Right lobe of liver (tissue), 6 donors: ENCODE measurements at regions not wholly inside any gene's neighbourhood (a gene's known extent, or its start where the extent isn't known, plus 50 kb on each side); places are given as distances from the start of the nearest gene placed in this dataset.

Experiments used
- ATAC-seq, 4 donors: fragments of 200-7000 bp; cut with Tn5 transposase; one replicate each; pipeline ENCODE4 v1.9.1; 2020; ENCODE audit warnings: mild to moderate bottlenecking in 4 of 4, moderate library complexity in 4 of 4
- DNase-seq, 3 donors: peaks; one replicate each; pipeline ENCODE4 v3.0.0-alpha.2; 2020
- H3K27ac ChIP-seq, 3 donors: fragments of 200-600 bp; one replicate each; pipeline ENCODE4 v1.8.0; 2022
- H3K27me3 ChIP-seq, 2 donors: fragments of 200-600 bp; one replicate each; pipeline ENCODE4 v1.8.0; 2022
- H3K36me3 ChIP-seq, 4 donors: fragments of 200-600 bp; sonication (generic) in 1 of 4; one replicate each; pipeline versions ENCODE4 v1.5.1 to v1.8.0; 2017 to 2022; ENCODE audit warnings: control low read depth in 1 of 4
- H3K4me1 ChIP-seq, 4 donors: fragments of 200-600 bp; sonication (generic) in 1 of 4; one replicate each; pipeline versions ENCODE4 v1.5.1 to v1.8.0; 2017 to 2022; ENCODE audit warnings: control low read depth in 1 of 4
- H3K4me3 ChIP-seq, 3 donors: fragments of 200-600 bp; one replicate each; pipeline ENCODE4 v1.8.0; 2022
- H3K9me3 ChIP-seq, 4 donors: fragments of 200-600 bp; sonication (generic) in 1 of 4; one replicate each; pipeline versions ENCODE4 v1.5.1 to v1.8.0; 2017 to 2022; ENCODE audit warnings: control low read depth in 1 of 4
- CTCF ChIP-seq, 4 donors: fragments of 200-600 bp in 3 of 4; fragments of 450-650 bp in 1 of 4; IDR thresholded peaks; one replicate each; pipeline versions ENCODE4 v1.5.1 to v1.8.0; 2016 to 2022; ENCODE audit warnings: antibody characterized with exemption in 4 of 4, mild to moderate bottlenecking in 2 of 4
- POLR2A ChIP-seq: fragments of 450-650 bp; IDR thresholded peaks from one replicate; pipeline ENCODE4 v1.6.1; 2017; ENCODE audit warnings: antibody characterized with exemption, mild to moderate bottlenecking
- WGBS: methylation state at CpG from one replicate; pipeline ENCODE4 v1.1.6; 2018; ENCODE audit warnings: low coverage, low lambda C conversion rate; ENCODE audit not compliant: insufficient coverage; ENCODE audit errors: missing lambda C conversion rate; 5-methylcytosine and 5-hydroxymethylcytosine counted together
- intact Hi-C, 2 donors: fragments of 100-400 bp; cut with DNase I; formaldehyde crosslinking; loops; one replicate each; pipeline versions ENCODE4 v1.11.2 to v1.14.1; 2022
- donor health status: DM: no; HTN: yes; CAD: no.
- donor health status: DM: no; HTN: no; CAD: no.
- donor health status: DM: no; HTN: no; CAD: no.
- donor health status: DM: no; HTN: yes; CAD: no.
- donor health status: DM: no; HTN: yes; CAD: no.

- H3K36me3 ChIP-seq, result no peaks in the 10 kb centered on the region
- no peaks in the 10 kb centered on the region for H3K9me3 ChIP-seq
- WGBS, result 20% methylated on average over 3 of the region's 3 CpGs
- H3K27ac ChIP-seq, result no peak overlapping the region
- intact Hi-C loops, result no loop called here
- ATAC-seq (no peak), DNase-seq (no peak)
- H3K27me3 ChIP-seq, result no peaks in the 10 kb centered on the region
- no peaks in the 10 kb centered on the region for H3K4me1 ChIP-seq
- H3K4me3 ChIP-seq, result no peak overlapping the region
- TF ChIP-seq CTCF (IDR thresholded peaks at IDR 0.05) (no peak), POLR2A (no peak)
These were observed 184.9 kb upstream of the MAP2 start for GRCh38 chr2:209238765-209239584.

- Histone ChIP-seq H3K27me3 (no peaks in the 10 kb centered on the region), H3K9me3 (no peaks in the 10 kb centered on the region), H3K4me1 (no peaks in the 10 kb centered on the region), H3K36me3 (no peaks in the 10 kb centered on the region), H3K27ac (no peak overlapping the region), H3K4me3 (no peak overlapping the region)
- TF ChIP-seq CTCF (IDR thresholded peaks at IDR 0.05), result no peak
- no peak for TF ChIP-seq POLR2A
- DNase-seq, result no peak
- ATAC-seq, result no peak
- 24% methylated on average over 2 of the region's 2 CpGs for WGBS
- intact Hi-C loops, result no loop called here
These were observed 184.3 kb upstream of the MAP2 start for GRCh38 chr2:209239585-209239938.

- Histone ChIP-seq H3K36me3 (no peaks in the 10 kb centered on the region), H3K27me3 (no peaks in the 10 kb centered on the region), H3K9me3 (no peaks in the 10 kb centered on the region), H3K4me3 (no peak overlapping the region), H3K4me1 (no peaks in the 10 kb centered on the region), H3K27ac (no peak overlapping the region)
- ATAC-seq (no peak), DNase-seq (no peak)
- WGBS, result 4% methylated on average over 1 of the region's 1 CpG
- TF ChIP-seq POLR2A, result no peak
- TF ChIP-seq CTCF (IDR thresholded peaks at IDR 0.05), result no peak
- intact Hi-C loops, result no loop called here
These were observed 183.6 kb upstream of the MAP2 start for GRCh38 chr2:209240204-209240603.

- Histone ChIP-seq H3K27ac (no peak overlapping the region), H3K4me1 (no peaks in the 10 kb centered on the region), H3K36me3 (no peaks in the 10 kb centered on the region), H3K27me3 (no peaks in the 10 kb centered on the region), H3K9me3 (no peaks in the 10 kb centered on the region), H3K4me3 (no peak overlapping the region)
- no peak for TF ChIP-seq CTCF (IDR thresholded peaks at IDR 0.05)
- no peak for TF ChIP-seq POLR2A
- WGBS, result 52% methylated on average over 2 of the region's 2 CpGs
- ATAC-seq (no peak), DNase-seq (no peak)
- intact Hi-C loops, result no loop called here
These were observed 170.3 kb upstream of the MAP2 start for GRCh38 chr2:209253544-209253943.
